GM12891 (cell line): ENCODE measurements at regions not wholly inside any gene's neighbourhood (a gene's known extent, or its start where the extent isn't known, plus 50 kb on each side); places are given as distances from the start of the nearest gene placed in this dataset.

Source experiments
- POLR2A ChIP-seq: IDR thresholded peaks from 2 replicates; pipeline ENCODE4 v1.6.1; 2011; ENCODE audit warnings: low read depth, low read length, control low read depth
- POLR2AphosphoS5 ChIP-seq: IDR thresholded peaks from 2 replicates; pipeline ENCODE4 v1.6.1; 2011; ENCODE audit warnings: low read depth, low read length, control low read depth
- SPI1 ChIP-seq: IDR thresholded peaks from 2 replicates; pipeline ENCODE4 v1.6.1; 2011; ENCODE audit warnings: low read depth, low read length, control low read depth

DNA sequence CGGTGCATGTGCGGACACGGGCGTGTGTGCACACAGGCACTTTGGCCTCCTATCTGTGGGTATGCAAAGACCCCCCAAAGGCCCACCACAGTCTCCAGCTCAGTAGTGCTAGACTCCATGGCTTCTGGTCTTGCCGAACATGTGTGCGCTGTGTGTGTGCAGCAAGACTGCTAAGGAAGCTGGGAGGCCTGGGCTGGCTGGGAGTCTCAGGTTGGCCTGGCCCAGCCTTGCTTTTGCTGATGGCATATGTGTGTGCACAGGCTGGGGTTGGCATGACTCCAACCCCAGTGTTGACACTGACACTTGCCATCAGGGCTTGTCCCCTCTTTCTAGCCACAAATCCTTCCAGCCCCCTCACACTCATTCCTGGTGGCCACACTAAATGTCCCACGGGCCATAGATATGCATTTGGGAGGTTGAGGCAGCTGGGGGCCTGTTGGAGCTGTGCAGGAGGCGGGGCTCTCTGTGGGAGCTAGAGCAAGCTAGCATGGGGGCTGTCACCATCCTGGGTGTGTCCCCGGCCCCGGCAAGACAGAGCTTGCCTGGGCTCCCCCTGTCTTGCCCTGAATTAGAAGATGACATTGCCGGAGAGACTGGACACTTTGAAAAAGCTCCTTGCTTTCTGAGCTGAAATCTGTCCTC lies 60.9 kb upstream of the NECTIN1 start:
- no peak for TF ChIP-seq POLR2AphosphoS5
- no peak for TF ChIP-seq SPI1
- TF ChIP-seq POLR2A = no peak
